Amniotic epithelial cell (primary cell): ENCODE measurements at regions not wholly inside any gene's neighbourhood (a gene's known extent, or its start where the extent isn't known, plus 50 kb on each side); places are given as distances from the start of the nearest gene placed in this dataset.

Source experiments
- DNase-seq: peaks from one replicate; pipeline ENCODE4 v3.0.0-alpha.2; 2010; ENCODE audit warnings: low read depth

DNA sequence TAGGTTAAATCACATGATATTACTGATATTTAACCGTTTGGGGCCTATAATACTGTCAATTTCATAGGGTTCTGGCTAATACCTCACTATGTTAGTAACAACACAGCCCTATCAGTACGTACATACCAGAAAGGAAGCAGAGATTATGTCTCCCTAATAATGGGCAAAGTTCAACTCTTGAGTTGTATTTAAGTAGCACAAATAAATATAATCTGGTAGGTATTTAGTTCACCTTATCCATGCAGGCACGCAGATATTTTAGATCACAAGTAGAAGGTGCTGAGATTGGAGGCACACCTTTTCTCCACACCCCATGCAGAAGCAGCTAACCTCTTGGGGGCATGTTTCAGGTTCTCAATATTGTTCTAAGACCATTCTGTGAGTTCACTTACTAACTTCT lies 118.9 kb downstream of the IRS1 start:
- no peak for DNase-seq

DNA sequence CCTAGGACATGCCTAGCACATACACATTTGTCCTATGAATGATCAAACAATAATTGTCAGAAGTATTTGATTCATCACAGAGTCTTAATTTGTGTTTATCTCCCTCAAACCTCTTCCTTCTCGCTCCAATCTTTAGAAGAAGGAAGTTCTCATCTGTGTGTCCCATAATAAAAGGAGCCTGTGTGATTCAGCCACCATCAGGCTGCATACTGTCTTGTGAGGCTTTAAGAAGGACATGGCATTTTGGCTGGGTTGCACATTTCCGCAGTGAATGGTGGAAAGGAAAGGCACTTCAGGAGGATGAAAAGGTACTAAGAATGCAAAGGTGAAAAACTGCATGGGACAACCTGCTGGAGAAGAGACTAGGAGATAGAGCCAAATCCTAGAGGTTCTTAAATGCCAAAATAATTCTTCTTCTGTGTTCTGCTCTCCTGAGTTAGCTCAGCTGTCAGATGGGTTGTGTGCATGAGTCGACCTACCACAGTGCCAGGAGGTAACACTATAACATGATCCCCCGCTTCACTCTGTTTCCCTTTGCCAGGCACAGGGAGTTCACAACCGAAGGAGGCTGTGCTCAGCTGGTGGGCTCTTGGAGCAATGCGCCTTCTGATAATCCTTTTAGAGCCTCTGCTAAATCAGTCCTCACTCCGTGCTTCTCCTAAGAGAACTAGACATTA lies 120.1 kb downstream of the IRS1 start:
- no peak for DNase-seq

DNA sequence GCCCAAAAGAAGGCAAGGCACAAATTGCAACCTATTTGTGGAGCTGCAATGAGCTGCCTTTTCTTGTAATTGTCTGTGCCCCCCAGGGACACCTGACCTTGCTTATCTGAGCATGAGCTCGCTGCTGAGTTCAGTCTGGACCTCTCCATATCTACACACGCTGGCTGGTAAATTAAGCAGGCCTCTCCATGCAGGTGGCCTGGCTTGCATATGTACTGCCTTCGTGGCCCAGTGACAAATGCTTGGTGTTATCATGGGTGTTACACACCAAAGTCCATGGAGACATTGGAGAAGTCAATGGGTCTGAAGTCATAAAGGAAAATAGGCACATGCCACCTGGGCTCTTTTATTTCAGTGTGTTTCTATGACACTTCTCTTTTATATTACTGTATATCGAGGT lies 121.2 kb downstream of the IRS1 start:
- DNase-seq, result no peak

DNA sequence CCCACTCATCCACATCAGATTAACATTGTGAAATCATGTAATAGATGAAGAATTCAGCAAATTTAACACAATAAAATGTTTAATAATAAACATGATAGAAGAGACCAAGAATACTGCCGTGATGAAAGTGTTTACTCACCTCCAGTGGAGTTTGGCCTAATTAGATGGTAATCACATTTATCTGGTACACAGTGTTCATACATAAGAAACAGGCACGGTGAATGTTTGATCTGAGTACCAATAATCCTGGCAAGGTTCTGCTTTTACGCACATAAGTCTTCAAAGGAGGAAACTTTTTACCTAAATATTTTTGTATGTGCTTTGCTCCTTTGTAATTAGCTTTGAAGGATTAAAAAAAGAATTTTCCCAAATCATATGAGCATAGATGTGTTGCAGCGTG lies 122.5 kb downstream of the IRS1 start:
- no peak for DNase-seq

DNA sequence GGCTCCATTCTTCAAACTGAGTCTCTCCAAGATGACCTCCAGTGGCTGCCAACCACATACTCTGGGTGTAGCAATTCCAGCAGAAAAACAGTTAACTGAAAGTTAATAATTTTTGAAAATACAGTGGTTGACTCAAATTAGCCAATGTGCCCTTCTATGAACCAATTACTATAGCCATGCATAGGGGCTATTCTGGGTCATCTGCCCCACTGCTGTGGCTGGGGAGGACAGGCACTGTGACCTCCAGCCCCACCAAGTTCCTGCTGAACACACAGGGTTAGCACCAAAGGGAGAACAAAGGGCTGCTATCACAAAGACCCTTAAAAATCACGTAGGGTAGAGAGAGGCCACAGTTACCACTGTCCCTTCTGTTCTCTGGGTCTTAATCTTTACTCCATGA lies 123.0 kb downstream of the IRS1 start:
- DNase-seq, result no peak

DNA sequence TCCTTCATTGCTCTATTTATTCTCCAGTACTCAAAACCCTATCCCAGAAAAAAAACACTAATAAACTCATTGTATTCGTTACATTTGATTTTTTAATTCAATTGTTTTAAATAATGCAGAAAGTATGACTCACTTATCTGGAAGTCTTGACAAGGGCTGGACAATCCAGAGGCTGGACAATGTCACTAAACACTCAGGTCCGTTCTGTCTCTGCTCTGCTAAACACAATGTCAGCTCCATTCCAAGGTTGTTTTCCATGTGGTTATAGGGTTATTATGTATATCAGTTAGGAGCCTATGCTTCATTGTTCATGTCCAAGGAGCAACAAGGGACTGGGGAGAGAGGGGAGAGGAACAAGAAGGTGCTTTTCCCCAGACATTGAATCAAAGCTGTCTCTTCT lies 125.5 kb downstream of the IRS1 start:
- no peak for DNase-seq

DNA sequence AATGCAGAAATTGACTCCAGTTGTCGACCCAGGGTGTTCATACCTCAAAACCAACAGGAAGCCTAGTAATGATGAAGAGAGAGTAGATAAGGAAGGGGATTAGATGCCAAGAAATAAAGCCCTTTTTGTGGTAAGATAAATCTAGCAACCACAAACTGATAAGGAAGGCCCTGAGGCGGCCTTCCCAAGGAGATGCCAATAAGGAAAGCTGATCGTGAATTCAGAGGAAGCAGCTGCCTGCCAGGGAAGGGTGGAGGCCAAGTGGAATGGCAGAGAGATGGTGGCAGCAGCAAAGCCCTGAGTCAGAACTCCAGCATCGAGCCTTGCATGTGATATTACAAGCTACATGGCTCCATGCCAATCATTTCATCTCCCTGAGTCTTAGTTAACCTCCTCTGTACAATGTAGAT lies 126.3 kb downstream of the IRS1 start:
- DNase-seq, result peak; percentile 98

- DNase-seq, result no peak
These were observed 128.4 kb downstream of the IRS1 start for GRCh38 chr2:226671141-226671676.

DNA sequence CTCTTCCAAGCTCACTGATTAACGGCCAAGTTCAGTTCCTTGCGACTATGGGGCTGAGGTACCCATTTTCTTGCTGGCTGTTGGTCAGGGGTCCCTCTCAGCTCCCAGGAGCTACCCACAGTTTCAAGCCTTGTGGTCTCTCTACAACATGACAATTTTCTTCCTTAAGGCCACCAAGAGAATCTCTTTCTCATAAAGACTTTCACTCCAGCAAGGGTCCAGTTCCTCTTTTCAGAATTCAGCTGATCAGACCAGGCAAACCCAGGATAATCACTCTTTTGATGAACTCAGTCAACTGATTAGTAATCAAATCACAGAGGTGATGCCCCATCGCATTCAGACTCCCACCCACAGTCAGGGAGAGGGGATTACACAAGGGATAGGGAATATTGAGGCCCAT lies 129.7 kb downstream of the IRS1 start:
- DNase-seq, result no peak

- peak; percentile 76 for DNase-seq
These were observed 130.4 kb downstream of the IRS1 start for GRCh38 chr2:226669249-226669648.

DNA sequence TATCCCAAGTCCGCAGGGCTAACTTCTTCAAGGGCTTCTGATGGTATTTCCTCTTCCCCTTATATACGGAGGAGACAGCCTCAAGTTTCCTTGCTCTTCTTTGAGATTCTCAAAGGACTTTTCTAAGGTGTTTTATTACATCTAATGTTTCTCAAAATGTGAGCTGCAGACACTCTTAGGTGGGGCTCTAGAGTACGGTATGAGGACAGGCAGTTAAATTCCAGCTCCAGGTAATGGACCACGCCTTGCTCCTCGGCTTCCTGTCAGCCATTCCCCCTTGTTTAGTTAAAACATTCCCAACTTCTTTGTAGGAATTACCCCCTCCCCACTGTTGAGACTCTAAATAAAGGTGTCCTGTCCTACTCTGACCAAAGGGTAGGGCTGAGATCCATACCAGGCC lies 131.9 kb downstream of the IRS1 start:
- no peak for DNase-seq

DNA sequence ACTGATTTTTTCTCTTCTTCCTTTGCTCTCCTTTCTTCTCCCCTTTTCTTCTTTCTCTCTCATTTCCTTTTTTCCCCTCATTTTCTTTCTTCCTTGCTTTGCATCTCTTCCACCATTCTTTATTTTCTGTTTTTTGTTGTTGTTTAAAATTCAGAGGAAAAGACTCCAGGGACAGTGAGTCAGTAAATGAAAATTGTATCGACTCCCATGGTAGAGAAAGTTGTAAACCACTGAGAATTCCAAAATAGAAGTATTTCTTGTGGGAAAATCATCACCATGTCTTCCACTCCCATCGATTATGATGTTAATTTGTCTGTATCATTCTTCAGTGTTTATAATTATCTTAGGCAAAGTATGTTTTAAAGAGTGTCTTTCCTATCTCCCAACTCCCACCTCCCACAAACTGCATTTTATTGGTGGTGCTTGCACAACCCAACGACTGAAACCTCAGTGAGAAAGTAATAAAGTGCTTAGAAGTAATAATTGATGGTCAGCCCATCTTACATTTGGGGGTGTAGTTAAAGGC lies 134.3 kb downstream of the IRS1 start:
- DNase-seq, result no peak

- no peak for DNase-seq
These were observed 135.0 kb downstream of the IRS1 start for GRCh38 chr2:226664661-226665060.

DNA sequence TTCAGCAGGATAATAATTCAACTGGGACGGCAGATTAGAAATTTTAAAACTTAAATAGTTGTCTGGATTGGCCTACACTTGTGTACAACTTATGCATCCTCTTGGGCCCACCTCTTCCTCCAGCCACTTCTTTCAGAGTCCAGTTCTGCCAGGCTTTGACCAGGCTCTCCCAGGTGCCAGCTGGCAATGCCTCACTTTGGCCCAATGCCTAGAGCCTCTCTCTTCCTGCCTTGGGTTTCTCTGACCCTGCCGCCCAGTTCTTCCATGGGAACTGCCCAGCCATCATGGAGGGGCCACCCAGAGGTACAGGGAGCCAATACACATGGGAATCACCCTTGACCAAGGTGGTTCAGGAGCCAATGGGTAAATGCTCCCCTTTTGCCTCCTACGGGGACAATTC lies 135.5 kb downstream of the IRS1 start:
- no peak for DNase-seq

DNA sequence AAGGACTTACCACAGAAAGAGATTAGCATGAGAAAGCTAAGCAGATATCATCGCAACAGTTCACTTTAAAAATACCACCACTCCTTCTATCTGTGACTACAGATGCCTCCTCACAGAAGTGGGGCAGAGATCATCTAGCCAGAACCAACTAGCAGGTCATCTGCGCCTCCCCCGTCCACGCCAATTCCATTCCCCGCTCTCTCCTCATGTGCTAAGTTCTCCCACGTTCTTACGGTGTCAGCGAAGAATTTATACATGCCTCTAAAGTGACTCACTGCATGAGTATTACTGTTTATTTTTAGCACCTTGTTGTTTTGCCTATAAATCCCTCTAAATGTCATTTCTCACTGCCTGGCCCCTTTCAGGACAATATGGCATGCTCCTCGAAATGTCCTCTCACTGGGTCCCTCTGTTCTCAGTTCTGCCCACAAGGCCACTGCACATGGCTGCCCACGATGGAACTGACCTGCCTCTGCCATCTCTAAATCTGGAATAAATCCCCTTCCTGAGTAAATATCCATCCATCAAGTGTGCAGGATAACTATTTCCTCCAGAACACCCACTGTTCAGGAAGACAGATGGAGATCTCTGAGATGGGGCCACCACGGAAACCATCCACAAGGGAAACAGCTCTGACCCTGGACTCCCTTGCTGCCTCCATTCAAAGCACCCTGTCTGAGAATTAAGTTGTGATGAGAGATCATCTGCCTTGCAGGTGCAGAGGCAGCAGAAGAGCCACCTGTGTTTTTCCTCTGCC lies 137.7 kb downstream of the IRS1 start:
- DNase-seq, result peak; percentile 99

- DNase-seq, result peak; percentile 88
These were observed 139.1 kb downstream of the IRS1 start for GRCh38 chr2:226660526-226660925.

- DNase-seq, result no peak
These were observed 139.5 kb downstream of the IRS1 start for GRCh38 chr2:226660124-226660523.

- DNase-seq, result no peak
These were observed 140.2 kb downstream of the IRS1 start for GRCh38 chr2:226659410-226659809.

- DNase-seq, result no peak
These were observed 141.1 kb downstream of the IRS1 start for GRCh38 chr2:226658555-226658954.

GRCh38 chr2:226657340-226658053 lies 142.1 kb downstream of the IRS1 start:
- DNase-seq, result no peak

DNA sequence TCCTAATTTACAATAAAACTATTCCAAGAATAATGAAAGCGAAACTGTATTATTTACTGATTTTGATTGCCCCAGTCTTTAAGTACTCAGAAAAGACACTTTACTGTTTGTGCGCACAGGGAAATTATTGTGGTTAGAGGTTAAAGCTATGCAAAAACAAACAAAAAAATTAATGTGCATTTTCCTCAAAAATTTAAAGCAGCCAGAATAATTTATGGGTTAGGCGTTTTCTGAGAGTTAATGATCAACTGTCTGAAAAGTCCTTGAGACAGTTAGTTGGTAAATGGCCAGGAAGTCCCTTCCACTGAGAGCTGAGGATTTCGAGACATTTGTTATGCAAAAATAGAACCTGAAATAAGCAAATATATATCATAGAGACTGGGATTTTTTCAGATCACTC lies 143.3 kb downstream of the IRS1 start:
- DNase-seq, result peak; percentile 58

GRCh38 chr2:226655871-226656270 lies 143.7 kb downstream of the IRS1 start:
- DNase-seq, result peak; percentile 86
